NCI-H146 (cell line): ENCODE measurements at regions not wholly inside any gene's neighbourhood (a gene's known extent, or its start where the extent isn't known, plus 50 kb on each side); places are given as distances from the start of the nearest gene placed in this dataset.

Source experiments
- DNase-seq: peaks from one replicate; lab custom pipeline; 2025; lab: John Stamatoyannopoulos, UW

DNA sequence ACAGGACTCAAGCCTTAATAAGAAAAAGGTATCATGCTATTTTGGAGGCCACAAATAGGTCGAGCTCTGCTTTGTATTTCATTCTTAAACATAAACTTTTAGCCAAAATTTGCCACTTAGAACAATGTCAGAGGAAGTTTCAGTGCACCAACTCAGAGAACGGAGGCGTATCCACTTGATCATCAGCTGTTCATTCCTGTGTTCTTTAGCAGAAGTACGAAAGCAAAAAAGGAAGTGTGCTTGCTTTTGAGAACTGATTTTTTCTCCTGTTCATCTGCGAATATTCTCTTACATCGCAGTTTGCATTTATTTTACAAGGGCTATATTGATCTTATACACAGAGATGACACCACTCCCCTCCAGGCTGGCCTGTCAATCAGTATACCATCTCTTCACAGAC, 188.6 kb upstream of the SOX5 start:
- DNase-seq: no peak

- no peak for DNase-seq
Measured at GRCh38 chr12:24135158-24135850, 185.8 kb upstream of the SOX5 start.

GRCh38 chr12:24134092-24134491, 184.6 kb upstream of the SOX5 start:
- no peak for DNase-seq

GRCh38 chr12:24133384-24133783, 183.9 kb upstream of the SOX5 start:
- peak; percentile 82 for DNase-seq

- DNase-seq: no peak
Measured at GRCh38 chr12:24127919-24128721, 178.7 kb upstream of the SOX5 start.

DNA sequence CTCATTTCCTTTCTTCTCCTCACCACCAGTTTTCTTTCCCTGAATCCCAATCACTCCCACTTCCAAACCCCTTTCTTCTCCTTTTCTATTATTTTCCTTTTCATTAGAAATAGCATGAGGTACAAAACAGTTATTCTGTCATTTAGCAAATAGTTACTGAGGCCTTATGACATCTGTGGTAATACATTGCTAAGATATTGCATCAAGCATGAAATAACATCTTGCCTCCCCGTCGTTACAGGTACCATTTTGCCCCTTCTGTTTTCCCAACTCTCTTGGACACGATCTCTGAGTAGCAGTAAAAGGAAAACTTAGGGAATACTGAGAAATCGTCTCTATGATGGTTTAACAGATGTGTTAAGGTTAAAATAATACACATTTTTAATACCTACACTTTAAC, 175.8 kb upstream of the SOX5 start:
- no peak for DNase-seq

- DNase-seq: no peak
Measured at GRCh38 chr12:24121911-24122310, 172.4 kb upstream of the SOX5 start.

DNA sequence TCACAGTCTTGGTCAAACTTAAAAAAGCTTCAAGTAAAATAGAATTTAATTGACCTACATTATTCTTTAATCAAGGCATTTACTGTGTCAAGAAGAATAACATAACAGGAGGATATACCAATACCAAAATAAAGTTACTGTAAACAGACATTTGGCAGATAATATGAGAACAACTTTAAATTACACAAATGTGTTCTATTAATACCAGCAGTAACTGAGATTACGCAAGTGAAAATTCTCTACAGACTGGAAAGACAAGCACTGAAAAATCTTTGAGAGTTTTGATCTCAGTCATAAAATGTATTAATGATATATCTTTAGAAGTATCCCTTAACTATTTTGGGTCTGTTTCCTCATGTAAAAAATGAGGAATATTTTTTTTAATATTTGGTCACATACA, 169.2 kb upstream of the SOX5 start:
- no peak for DNase-seq

DNA sequence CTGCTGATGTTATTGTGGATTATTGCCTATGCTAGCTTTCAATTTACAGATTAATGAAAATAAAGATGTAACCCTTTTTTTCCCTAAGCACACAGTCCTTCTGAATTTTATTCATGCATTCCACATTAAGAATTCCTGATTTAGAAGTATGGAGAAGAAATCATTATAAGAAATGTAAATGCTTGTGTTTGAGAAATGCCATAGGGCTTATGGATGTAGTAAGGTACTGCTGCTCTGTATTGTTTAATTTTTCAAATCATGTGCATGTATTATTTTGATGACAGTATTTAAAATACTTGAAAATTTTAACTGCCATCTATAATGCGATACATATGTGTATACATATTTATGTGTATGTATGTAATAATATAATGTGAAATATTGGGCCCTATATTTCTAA, 167.1 kb upstream of the SOX5 start:
- DNase-seq: no peak

GRCh38 chr12:24113701-24114100, 164.2 kb upstream of the SOX5 start:
- DNase-seq: no peak

DNA sequence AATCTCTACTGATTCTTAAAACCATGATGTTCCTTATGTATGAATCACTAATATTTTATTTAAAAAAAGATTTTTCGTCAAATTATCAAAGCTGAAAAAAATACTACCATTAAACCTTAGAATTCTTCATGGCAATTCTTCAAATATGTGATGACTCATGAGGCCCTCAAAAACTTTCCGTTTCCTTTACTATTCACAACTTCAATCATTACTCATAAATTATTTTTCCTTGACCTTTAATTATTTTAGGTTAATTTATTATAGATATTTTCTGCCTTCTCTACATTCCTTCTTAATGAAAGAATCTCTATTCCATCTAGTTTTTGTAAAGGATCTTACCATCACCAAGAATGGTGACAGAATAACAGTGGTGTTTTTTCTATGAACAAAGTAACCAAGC, 162.1 kb upstream of the SOX5 start:
- DNase-seq: no peak

DNA sequence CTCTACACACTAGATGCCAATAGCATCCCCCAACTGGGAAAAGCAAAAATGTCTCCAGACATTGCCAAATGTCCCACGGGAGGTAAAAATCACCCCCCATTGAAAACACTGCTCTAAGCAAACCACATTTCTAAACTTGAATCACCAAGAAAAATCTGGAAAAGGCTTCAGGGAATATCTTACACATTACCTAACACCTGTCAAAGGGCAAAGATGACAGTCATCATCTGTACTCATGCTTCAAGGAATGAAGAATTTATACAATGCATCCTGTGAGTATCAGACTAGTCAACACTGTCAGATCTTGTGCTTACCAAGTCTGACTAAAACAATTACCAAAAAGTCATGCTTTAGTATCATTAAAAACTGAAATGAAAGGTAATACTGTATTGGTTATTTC, 161.6 kb upstream of the SOX5 start:
- no peak for DNase-seq

DNA sequence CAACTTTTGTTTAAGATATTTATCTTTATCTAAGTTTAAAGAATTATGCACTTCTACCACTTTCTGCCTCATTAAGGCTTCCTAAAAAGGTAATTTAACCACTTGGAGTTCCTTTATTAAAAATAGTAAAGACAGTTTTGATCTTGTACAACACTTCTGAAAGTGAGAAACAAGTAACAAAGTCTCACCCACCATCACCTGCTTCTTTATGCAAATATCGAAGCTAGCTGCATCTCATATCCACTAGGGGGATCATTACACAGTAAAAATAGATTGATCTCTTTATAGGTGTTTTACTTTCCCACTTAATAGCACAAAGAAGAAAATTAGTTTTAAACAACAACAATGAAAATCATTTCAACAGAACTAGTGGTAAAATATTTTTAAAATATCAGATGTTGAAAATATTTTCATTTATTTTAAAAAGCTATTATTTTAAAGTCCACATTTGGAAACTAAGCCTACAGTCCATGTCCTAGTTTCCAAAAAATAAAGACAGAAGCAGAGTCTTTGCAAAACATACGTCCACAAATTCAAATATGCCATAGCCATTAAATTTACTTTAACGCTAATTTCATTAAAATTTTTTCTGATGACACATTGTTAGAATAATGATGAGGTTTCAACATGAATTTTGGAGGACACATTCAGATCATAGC, 160.0 kb upstream of the SOX5 start:
- DNase-seq: peak; percentile 22

GRCh38 chr12:24102676-24103075, 153.2 kb upstream of the SOX5 start:
- no peak for DNase-seq

DNA sequence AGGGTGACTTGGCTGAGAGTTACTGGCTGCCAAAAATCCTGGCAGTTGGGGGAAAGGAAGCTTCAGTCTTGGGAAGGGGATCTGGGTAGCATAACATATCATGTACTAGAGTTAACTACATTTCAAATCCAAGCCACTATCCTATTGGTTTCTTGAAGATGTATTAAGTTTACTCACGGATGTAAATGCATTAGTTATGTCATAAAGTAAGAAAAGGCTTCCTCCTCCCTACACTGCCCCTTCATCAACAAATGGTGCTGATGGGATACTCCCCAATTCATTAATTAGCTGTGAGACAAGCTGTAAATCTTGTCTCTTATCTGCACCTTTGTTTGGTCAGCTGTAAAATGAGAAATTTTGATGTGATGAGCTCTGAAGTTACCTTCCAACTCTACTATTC, 150.1 kb upstream of the SOX5 start:
- no peak for DNase-seq

DNA sequence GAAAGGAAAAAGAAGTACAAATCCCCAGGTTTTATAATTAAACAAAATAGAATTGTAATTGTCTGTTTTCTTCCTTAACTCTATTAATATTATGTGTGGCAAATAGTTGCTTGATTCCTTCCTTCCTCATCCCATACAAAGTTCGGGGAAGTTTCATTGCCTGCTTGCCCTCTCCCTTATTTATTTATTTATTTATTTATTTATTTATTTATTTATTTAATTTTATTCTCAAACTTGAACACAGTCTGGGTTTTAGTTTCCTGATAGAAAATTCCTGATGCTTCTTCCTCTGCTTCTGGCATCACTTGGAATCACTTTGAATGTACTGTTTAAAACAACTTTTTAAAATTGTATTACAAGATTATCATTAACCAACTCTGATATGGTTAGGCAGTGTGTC, 145.8 kb upstream of the SOX5 start:
- no peak for DNase-seq

GRCh38 chr12:24089510-24089890, 140.0 kb upstream of the SOX5 start:
- DNase-seq: no peak

GRCh38 chr12:24088751-24089509, 139.5 kb upstream of the SOX5 start:
- no peak for DNase-seq

GRCh38 chr12:24087294-24087693, 137.8 kb upstream of the SOX5 start:
- DNase-seq: no peak

GRCh38 chr12:24084800-24085199, 135.3 kb upstream of the SOX5 start:
- DNase-seq: no peak

GRCh38 chr12:24083838-24084237, 134.4 kb upstream of the SOX5 start:
- no peak for DNase-seq

DNA sequence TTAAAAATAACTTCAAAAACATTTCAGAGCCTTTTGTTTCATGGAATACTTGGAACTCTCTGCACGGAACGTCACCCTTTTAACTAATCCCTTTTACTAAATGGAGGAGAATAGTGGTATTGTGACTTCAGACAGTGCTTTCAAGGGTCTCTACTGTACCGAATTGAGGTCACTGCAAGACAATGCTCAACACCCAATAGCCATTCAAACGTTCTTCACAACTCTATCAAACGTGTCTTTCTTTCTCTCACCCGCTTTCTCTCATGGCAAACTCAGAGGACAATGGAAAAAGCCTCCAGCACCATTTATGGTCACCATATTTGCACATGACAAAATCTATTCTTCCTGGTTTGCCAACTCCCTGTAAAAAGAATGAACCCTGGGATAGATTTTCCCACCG, 132.1 kb upstream of the SOX5 start:
- DNase-seq: no peak
